ENCODE measurements at regions not wholly inside any gene's neighbourhood (a gene's known extent, or its start where the extent isn't known, plus 50 kb on each side); places are given as distances from the start of the nearest gene placed in this dataset.

GRCh38 chr2:3007135-3007534 lies 370.5 kb downstream of the EIPR1 start:
- Mint-ChIP-seq H3K4me1 (ENCODE audit: low read depth, unreplicated experiment) (peaks cover 3% of the 10 kb centered on the region), H3K36me3 (ENCODE audit: unreplicated experiment) (no peaks in the 10 kb centered on the region), H3K27ac (ENCODE audit: unreplicated experiment) (no peak overlapping the region), H3K27me3 (ENCODE audit: unreplicated experiment) (no peaks in the 10 kb centered on the region), H3K9me3 (ENCODE audit: unreplicated experiment) (peaks cover 2% of the 10 kb centered on the region), H3K4me3 (ENCODE audit: unreplicated experiment) (no peak overlapping the region)
- DNase-seq = no peak
- TF ChIP-seq, protein P1, sequence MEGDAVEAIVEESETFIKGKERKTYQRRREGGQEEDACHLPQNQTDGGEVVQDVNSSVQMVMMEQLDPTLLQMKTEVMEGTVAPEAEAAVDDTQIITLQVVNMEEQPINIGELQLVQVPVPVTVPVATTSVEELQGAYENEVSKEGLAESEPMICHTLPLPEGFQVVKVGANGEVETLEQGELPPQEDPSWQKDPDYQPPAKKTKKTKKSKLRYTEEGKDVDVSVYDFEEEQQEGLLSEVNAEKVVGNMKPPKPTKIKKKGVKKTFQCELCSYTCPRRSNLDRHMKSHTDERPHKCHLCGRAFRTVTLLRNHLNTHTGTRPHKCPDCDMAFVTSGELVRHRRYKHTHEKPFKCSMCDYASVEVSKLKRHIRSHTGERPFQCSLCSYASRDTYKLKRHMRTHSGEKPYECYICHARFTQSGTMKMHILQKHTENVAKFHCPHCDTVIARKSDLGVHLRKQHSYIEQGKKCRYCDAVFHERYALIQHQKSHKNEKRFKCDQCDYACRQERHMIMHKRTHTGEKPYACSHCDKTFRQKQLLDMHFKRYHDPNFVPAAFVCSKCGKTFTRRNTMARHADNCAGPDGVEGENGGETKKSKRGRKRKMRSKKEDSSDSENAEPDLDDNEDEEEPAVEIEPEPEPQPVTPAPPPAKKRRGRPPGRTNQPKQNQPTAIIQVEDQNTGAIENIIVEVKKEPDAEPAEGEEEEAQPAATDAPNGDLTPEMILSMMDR (IDR thresholded peaks at IDR 0.05; ENCODE audit: partially characterized antibody, unreplicated experiment) = no peak

DNA sequence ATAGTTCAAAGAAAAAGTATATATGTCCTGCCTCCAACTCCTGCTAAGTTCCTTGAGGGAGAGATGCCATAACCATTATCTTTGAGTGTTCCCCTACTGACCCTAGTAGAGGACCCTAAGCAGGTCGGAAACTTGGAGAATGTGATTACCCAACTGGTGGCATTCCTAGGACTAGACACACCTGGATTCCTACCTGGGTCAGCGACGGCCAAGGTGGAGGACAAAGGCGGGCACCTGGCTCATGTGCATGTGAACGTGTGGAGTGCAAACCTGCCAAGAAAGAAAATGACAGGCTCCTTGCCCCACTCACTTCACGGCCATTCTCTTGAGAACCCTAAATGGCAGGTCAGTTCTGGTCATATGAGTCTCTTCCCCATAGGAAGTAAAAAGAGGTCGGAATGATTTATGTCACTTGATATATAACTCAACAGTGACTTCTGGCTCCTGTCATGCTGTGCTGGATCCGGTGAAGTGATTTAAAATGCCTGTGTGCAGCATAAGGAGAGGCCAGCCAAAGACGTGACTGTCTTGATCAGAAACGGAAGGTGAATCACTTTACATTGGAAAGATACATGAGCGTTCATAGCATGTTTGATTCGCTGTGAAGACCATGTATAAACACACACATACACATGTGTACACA lies 371.6 kb downstream of the EIPR1 start:
- TF ChIP-seq, protein P1 (IDR thresholded peaks at IDR 0.05; ENCODE audit: partially characterized antibody, unreplicated experiment) = no peak
- no peaks in the 10 kb centered on the region for H3K27me3 Mint-ChIP-seq (ENCODE audit: unreplicated experiment)
- no peaks in the 10 kb centered on the region for H3K36me3 Mint-ChIP-seq (ENCODE audit: unreplicated experiment)
- H3K4me3 Mint-ChIP-seq (ENCODE audit: unreplicated experiment) = no peak overlapping the region
- peaks cover 10% of the 10 kb centered on the region for H3K4me1 Mint-ChIP-seq (ENCODE audit: low read depth, unreplicated experiment)
- no peak overlapping the region for H3K27ac Mint-ChIP-seq (ENCODE audit: unreplicated experiment)
- no peak for DNase-seq
- peaks cover 4% of the 10 kb centered on the region for H3K9me3 Mint-ChIP-seq (ENCODE audit: unreplicated experiment)

DNA sequence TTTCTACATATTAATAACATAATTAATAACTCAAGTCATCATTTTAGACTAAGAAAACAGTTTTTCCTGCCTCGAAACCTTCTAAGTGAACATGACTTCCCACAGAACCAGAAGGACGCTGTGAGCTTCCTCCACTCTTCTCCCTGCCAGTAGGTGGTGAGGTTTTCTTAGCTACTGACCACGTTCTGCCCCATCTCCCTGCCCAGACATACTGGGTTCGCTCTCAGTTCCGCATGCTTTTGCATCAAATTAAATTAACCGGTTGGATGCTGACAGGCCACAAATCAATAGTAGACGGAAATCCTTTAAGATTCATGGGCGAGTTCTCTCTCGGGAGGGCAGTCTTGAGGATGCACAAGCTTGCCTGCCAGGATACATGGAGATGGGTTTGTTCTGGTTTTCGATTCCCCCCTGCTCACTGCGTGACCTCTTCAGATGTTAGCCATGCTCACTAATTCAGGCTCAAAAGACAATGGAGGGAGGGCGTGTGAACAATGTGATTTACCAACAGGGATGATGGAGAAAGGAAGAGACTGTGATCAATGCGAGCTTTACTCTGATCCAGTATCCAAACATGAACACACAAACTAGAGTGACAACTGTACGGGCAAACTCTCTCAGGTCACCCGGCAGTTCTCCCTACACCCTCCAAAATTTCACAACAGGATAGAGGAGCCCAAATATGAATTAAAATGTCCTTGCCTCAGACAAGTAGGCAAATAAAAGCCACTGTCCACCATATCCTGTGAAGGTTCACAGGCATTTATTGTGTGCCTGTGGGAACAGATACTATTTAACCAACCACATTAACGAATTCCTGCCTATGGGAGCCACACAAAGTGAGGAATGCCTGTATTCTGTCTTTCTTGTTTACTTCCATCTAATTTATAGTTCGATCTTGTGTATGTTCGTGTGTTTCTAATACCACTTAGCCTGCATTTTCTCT lies 375.7 kb downstream of the EIPR1 start:
- TF ChIP-seq, protein P1 (IDR thresholded peaks at IDR 0.05; ENCODE audit: partially characterized antibody, unreplicated experiment) = no peak
- H3K4me1 Mint-ChIP-seq (ENCODE audit: low read depth, unreplicated experiment) = peaks cover 8% of the 10 kb centered on the region
- H3K27ac Mint-ChIP-seq (ENCODE audit: unreplicated experiment) = peak overlapping the region; percentile 12
- peak; percentile 28 for DNase-seq
- peaks cover 4% of the 10 kb centered on the region for H3K9me3 Mint-ChIP-seq (ENCODE audit: unreplicated experiment)
- no peaks in the 10 kb centered on the region for H3K27me3 Mint-ChIP-seq (ENCODE audit: unreplicated experiment)
- no peaks in the 10 kb centered on the region for H3K36me3 Mint-ChIP-seq (ENCODE audit: unreplicated experiment)
- no peak overlapping the region for H3K4me3 Mint-ChIP-seq (ENCODE audit: unreplicated experiment)

- H3K36me3 Mint-ChIP-seq (ENCODE audit: unreplicated experiment) = no peaks in the 10 kb centered on the region
- DNase-seq = no peak
- peaks cover 8% of the 10 kb centered on the region for H3K4me1 Mint-ChIP-seq (ENCODE audit: low read depth, unreplicated experiment)
- H3K27me3 Mint-ChIP-seq (ENCODE audit: unreplicated experiment) = no peaks in the 10 kb centered on the region
- TF ChIP-seq, protein P1 (IDR thresholded peaks at IDR 0.05; ENCODE audit: partially characterized antibody, unreplicated experiment) = no peak
- H3K9me3 Mint-ChIP-seq (ENCODE audit: unreplicated experiment) = peaks cover 4% of the 10 kb centered on the region
- no peak overlapping the region for H3K4me3 Mint-ChIP-seq (ENCODE audit: unreplicated experiment)
- H3K27ac Mint-ChIP-seq (ENCODE audit: unreplicated experiment) = no peak overlapping the region
Measured at GRCh38 chr2:3000968-3001367, 376.6 kb downstream of the EIPR1 start.

DNA sequence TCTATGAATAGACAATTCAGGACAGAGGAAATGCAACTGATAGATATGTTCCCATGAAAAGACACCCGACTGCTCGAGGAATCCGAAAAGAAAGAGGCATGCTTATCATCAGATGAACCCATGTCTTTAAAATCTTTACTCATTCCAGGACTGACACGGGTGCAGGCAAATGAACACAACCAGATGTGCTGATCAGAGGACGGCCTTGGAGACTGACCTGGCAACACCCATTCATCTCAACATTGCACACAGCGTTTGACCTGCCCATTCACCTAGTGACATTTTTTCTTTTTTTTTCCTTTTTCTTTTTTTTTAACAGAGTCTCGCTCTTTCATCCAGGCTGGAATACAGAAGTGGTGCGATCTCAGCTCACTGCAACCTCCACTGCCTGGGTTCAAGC lies 377.5 kb downstream of the EIPR1 start:
- no peak overlapping the region for H3K27ac Mint-ChIP-seq (ENCODE audit: unreplicated experiment)
- DNase-seq = no peak
- H3K9me3 Mint-ChIP-seq (ENCODE audit: unreplicated experiment) = peaks cover 4% of the 10 kb centered on the region

More for the DNA sequence above, 377.5 kb downstream of the EIPR1 start:
- peaks cover 8% of the 10 kb centered on the region for H3K4me1 Mint-ChIP-seq (ENCODE audit: low read depth, unreplicated experiment)
- peaks cover 1% of the 10 kb centered on the region for H3K27me3 Mint-ChIP-seq (ENCODE audit: unreplicated experiment)
- no peak overlapping the region for H3K4me3 Mint-ChIP-seq (ENCODE audit: unreplicated experiment)
- TF ChIP-seq, protein P1 (IDR thresholded peaks at IDR 0.05; ENCODE audit: partially characterized antibody, unreplicated experiment) = no peak
- H3K36me3 Mint-ChIP-seq (ENCODE audit: unreplicated experiment) = no peaks in the 10 kb centered on the region

Data from glutamatergic neuron (in vitro differentiated cells).